ENCODE measurements at regions not wholly inside any gene's neighbourhood (a gene's known extent, or its start where the extent isn't known, plus 50 kb on each side); places are given as distances from the start of the nearest gene placed in this dataset.

GRCh38 chr1:94602802-94603625 is 61.5 kb upstream of the F3 start:
- DNase-seq (ENCODE audit: low spot score) = no peak
- no peak for TF ChIP-seq CTCF (IDR thresholded peaks at IDR 0.05; ENCODE audit: extremely low read depth, missing control alignments)

GRCh38 chr1:94602316-94602715 is 60.8 kb upstream of the F3 start:
- no peak for DNase-seq (ENCODE audit: low spot score)
- no peak for TF ChIP-seq CTCF (IDR thresholded peaks at IDR 0.05; ENCODE audit: extremely low read depth, missing control alignments)

GRCh38 chr1:94600556-94600955 is 59.0 kb upstream of the F3 start:
- TF ChIP-seq CTCF (IDR thresholded peaks at IDR 0.05; ENCODE audit: extremely low read depth, missing control alignments) = no peak
- DNase-seq (ENCODE audit: low spot score) = no peak

GRCh38 chr1:94599095-94599813 is 57.7 kb upstream of the F3 start:
- DNase-seq (ENCODE audit: low spot score) = no peak
- TF ChIP-seq CTCF (IDR thresholded peaks at IDR 0.05; ENCODE audit: extremely low read depth, missing control alignments) = no peak

- TF ChIP-seq CTCF (IDR thresholded peaks at IDR 0.05; ENCODE audit: extremely low read depth, missing control alignments) = no peak
- DNase-seq (ENCODE audit: low spot score) = no peak
These were observed 56.1 kb upstream of the F3 start for GRCh38 chr1:94597701-94598100.

- no peak for DNase-seq (ENCODE audit: low spot score)
- TF ChIP-seq CTCF (IDR thresholded peaks at IDR 0.05; ENCODE audit: extremely low read depth, missing control alignments) = no peak
These were observed 54.7 kb upstream of the F3 start for GRCh38 chr1:94596260-94596659.

- DNase-seq (ENCODE audit: low spot score) = no peak
- no peak for TF ChIP-seq CTCF (IDR thresholded peaks at IDR 0.05; ENCODE audit: extremely low read depth, missing control alignments)
These were observed 54.1 kb upstream of the F3 start for GRCh38 chr1:94595658-94596057.

Data from GM20000 (cell line).